ENCODE measurements at regions not wholly inside any gene's neighbourhood (a gene's known extent, or its start where the extent isn't known, plus 50 kb on each side); places are given as distances from the start of the nearest gene placed in this dataset.
A peak's percentile ranks its signal among the peaks of the same experiment; 100 is the strongest.

GRCh38 chr9:13750061-13750460 lies 470.6 kb upstream of the MPDZ start:
- no peaks in the 10 kb centered on the region for H3K27me3 Mint-ChIP-seq (ENCODE audit: insufficient read depth)

GRCh38 chr9:13746876-13747275 lies 467.4 kb upstream of the MPDZ start:
- H3K27ac ChIP-seq (ENCODE audit: low read depth, low read length): no peak overlapping the region
- TF ChIP-seq, protein P1, sequence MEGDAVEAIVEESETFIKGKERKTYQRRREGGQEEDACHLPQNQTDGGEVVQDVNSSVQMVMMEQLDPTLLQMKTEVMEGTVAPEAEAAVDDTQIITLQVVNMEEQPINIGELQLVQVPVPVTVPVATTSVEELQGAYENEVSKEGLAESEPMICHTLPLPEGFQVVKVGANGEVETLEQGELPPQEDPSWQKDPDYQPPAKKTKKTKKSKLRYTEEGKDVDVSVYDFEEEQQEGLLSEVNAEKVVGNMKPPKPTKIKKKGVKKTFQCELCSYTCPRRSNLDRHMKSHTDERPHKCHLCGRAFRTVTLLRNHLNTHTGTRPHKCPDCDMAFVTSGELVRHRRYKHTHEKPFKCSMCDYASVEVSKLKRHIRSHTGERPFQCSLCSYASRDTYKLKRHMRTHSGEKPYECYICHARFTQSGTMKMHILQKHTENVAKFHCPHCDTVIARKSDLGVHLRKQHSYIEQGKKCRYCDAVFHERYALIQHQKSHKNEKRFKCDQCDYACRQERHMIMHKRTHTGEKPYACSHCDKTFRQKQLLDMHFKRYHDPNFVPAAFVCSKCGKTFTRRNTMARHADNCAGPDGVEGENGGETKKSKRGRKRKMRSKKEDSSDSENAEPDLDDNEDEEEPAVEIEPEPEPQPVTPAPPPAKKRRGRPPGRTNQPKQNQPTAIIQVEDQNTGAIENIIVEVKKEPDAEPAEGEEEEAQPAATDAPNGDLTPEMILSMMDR (conservative IDR thresholded peaks at IDR 0.05): no peak
- no peaks in the 10 kb centered on the region for H3K27me3 ChIP-seq (ENCODE audit: control insufficient read depth, insufficient read depth, low read length, poor library complexity, severe bottlenecking)
- H3K36me3 Mint-ChIP-seq (ENCODE audit: low read depth): no peaks in the 10 kb centered on the region
- H3K27me3 Mint-ChIP-seq (ENCODE audit: insufficient read depth): no peaks in the 10 kb centered on the region
- no peak for DNase-seq
- no peak overlapping the region for H3K27ac Mint-ChIP-seq
- no peak overlapping the region for H3K4me3 ChIP-seq (ENCODE audit: low read length)
- H3K9ac ChIP-seq (ENCODE audit: extremely low read depth, low read length, poor library complexity, severe bottlenecking): no peak overlapping the region
- no peak overlapping the region for H3K4me3 Mint-ChIP-seq
- 80% methylated on average over 1 of the region's 1 CpG; no CpG with 5 or more reads in 1 of the 2 experiments for WGBS, 2 experiments (ENCODE audit: insufficient coverage in 1 of 2, insufficient read length in 1 of 2)
- H3K9me3 Mint-ChIP-seq: no peaks in the 10 kb centered on the region
- H3K4me1 Mint-ChIP-seq: peaks cover 16% of the 10 kb centered on the region
- H3K36me3 ChIP-seq (ENCODE audit: control insufficient read depth, insufficient read depth, low read length): no peaks in the 10 kb centered on the region
- H3K9me3 ChIP-seq (ENCODE audit: control insufficient read depth, low read length): no peaks in the 10 kb centered on the region
- peaks cover 4% of the 10 kb centered on the region for H3K4me1 ChIP-seq (ENCODE audit: control insufficient read depth, insufficient read depth, low read length)

More at GRCh38 chr9:13750061-13750460, 470.6 kb upstream of the MPDZ start:
- Histone ChIP-seq H3K36me3 (ENCODE audit: control insufficient read depth, insufficient read depth, low read length) (no peaks in the 10 kb centered on the region), H3K27ac (ENCODE audit: low read depth, low read length) (no peak overlapping the region), H3K4me3 (ENCODE audit: low read length) (no peak overlapping the region), H3K9ac (ENCODE audit: extremely low read depth, low read length, poor library complexity, severe bottlenecking) (no peak overlapping the region), H3K9me3 (ENCODE audit: control insufficient read depth, low read length) (no peaks in the 10 kb centered on the region), H3K4me1 (ENCODE audit: control insufficient read depth, insufficient read depth, low read length) (no peaks in the 10 kb centered on the region), H3K27me3 (ENCODE audit: control insufficient read depth, insufficient read depth, low read length, poor library complexity, severe bottlenecking) (no peaks in the 10 kb centered on the region)
- no peak for DNase-seq
- Mint-ChIP-seq H3K27ac (no peak overlapping the region), H3K4me1 (peaks cover 2% of the 10 kb centered on the region), H3K4me3 (no peak overlapping the region), H3K9me3 (no peaks in the 10 kb centered on the region), H3K36me3 (ENCODE audit: low read depth) (no peaks in the 10 kb centered on the region)
- TF ChIP-seq, protein P1 (conservative IDR thresholded peaks at IDR 0.05): no peak
- 85 to 96% methylated on average over 3 to 4 of the region's 4 CpGs for whole genome bisulfite sequencing, 2 experiments (ENCODE audit: insufficient coverage in 1 of 2, insufficient read length in 1 of 2)

DNA sequence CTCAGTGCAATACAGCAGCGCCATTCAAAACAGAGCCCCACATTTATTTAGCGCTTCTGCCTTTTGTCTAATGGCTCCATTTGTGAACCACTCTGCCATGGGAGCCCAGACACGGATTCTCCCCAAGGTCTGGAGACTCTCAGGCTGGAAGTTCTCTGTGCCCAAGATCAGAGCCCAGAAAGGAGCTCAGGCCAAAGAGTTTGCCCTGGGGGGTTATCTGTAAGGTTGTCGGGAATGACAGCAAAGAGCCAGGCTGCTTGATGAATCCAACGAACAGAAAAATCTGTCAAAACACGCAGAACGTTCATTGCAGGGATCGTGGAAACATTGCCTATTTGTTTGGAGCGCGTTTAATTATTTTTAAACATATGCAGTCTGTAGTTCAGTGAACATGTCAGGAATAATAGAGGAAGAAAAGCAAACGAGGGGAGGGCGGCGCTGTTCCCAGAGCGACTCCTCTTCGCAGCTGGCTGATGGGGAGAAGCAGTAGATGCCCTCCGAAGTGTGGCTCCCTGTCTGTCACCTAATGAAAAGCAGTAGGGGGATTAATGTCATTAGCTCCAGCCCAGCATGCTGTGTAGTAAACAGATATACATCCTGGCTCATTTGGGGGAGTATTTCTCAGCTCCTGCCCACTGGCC lies 464.9 kb upstream of the MPDZ start:
- Histone ChIP-seq H3K4me1 (ENCODE audit: control insufficient read depth, insufficient read depth, low read length) (peaks cover 4% of the 10 kb centered on the region), H3K27ac (ENCODE audit: low read depth, low read length) (no peak overlapping the region), H3K36me3 (ENCODE audit: control insufficient read depth, insufficient read depth, low read length) (no peaks in the 10 kb centered on the region), H3K9ac (ENCODE audit: extremely low read depth, low read length, poor library complexity, severe bottlenecking) (no peak overlapping the region), H3K9me3 (ENCODE audit: control insufficient read depth, low read length) (no peaks in the 10 kb centered on the region), H3K27me3 (ENCODE audit: control insufficient read depth, insufficient read depth, low read length, poor library complexity, severe bottlenecking) (no peaks in the 10 kb centered on the region), H3K4me3 (ENCODE audit: low read length) (no peak overlapping the region)
- peak; percentile 60 for DNase-seq
- peaks cover 16% of the 10 kb centered on the region for H3K4me1 Mint-ChIP-seq
- 85 to 88% methylated on average over 13 to 16 of the region's 16 CpGs for whole genome bisulfite sequencing, 2 experiments (ENCODE audit: insufficient coverage in 1 of 2, insufficient read length in 1 of 2)
- H3K27me3 Mint-ChIP-seq (ENCODE audit: insufficient read depth): no peaks in the 10 kb centered on the region
- H3K27ac Mint-ChIP-seq: no peak overlapping the region
- TF ChIP-seq, protein P1 (conservative IDR thresholded peaks at IDR 0.05): no peak
- H3K9me3 Mint-ChIP-seq: no peaks in the 10 kb centered on the region
- H3K36me3 Mint-ChIP-seq (ENCODE audit: low read depth): no peaks in the 10 kb centered on the region
- H3K4me3 Mint-ChIP-seq: peak overlapping the region; percentile 5
